ENCODE measurements at regions not wholly inside any gene's neighbourhood (a gene's known extent, or its start where the extent isn't known, plus 50 kb on each side); places are given as distances from the start of the nearest gene placed in this dataset.
"Not testable (repeated sequence)": the region's sequence is repeated elsewhere in the genome, so short reads cannot be mapped to it uniquely, and the experiment has no call there.

- DNase-seq (ENCODE audit: low read depth in 2 of 2) = no peak
Measured at GRCh38 chr10:25076506-25077177, 60.2 kb downstream of the THNSL1 start.

- no peak for DNase-seq (ENCODE audit: low read depth in 2 of 2)
Measured at GRCh38 chr10:25078658-25079431, 62.4 kb downstream of the THNSL1 start.

- peak; percentile 66 to 70 for DNase-seq (ENCODE audit: low read depth in 2 of 2)
Measured at GRCh38 chr10:25080880-25081581, 64.6 kb downstream of the THNSL1 start.

- DNase-seq (ENCODE audit: low read depth in 2 of 2) = no peak
Measured at GRCh38 chr10:25082276-25083204, 66.1 kb downstream of the THNSL1 start.

- no peak for DNase-seq (ENCODE audit: low read depth in 2 of 2)
Measured at GRCh38 chr10:25083546-25084111, 67.2 kb downstream of the THNSL1 start.

GRCh38 chr10:25084447-25084846 lies 68.0 kb downstream of the THNSL1 start:
- DNase-seq (ENCODE audit: low read depth in 2 of 2) = no peak

- DNase-seq (ENCODE audit: low read depth in 2 of 2) = no peak
Measured at GRCh38 chr10:25094590-25094989, 78.2 kb downstream of the THNSL1 start.

- DNase-seq (ENCODE audit: low read depth in 2 of 2) = no peak
Measured at GRCh38 chr10:25097669-25098411, 77.0 kb upstream of the GPR158 start.

- no peak for DNase-seq (ENCODE audit: low read depth in 2 of 2)
Measured at GRCh38 chr10:25100141-25100540, 74.7 kb upstream of the GPR158 start.

- DNase-seq (ENCODE audit: low read depth in 2 of 2) = no peak
Measured at GRCh38 chr10:25101461-25102146, 73.2 kb upstream of the GPR158 start.

- no peak for DNase-seq (ENCODE audit: low read depth in 2 of 2)
Measured at GRCh38 chr10:25102147-25102822, 72.5 kb upstream of the GPR158 start.

GRCh38 chr10:25103703-25104102 lies 71.1 kb upstream of the GPR158 start:
- no peak for DNase-seq (ENCODE audit: low read depth in 2 of 2)

- no peak for DNase-seq (ENCODE audit: low read depth in 2 of 2)
Measured at GRCh38 chr10:25104441-25104840, 70.4 kb upstream of the GPR158 start.

GRCh38 chr10:25105262-25105661 lies 69.5 kb upstream of the GPR158 start:
- no peak for DNase-seq (ENCODE audit: low read depth in 2 of 2)

GRCh38 chr10:25105743-25106260 lies 69.0 kb upstream of the GPR158 start:
- DNase-seq (ENCODE audit: low read depth in 2 of 2) = no peak

- no peak for DNase-seq (ENCODE audit: low read depth in 2 of 2)
Measured at GRCh38 chr10:25107756-25108155, 67.0 kb upstream of the GPR158 start.

- not testable (repeated sequence) for DNase-seq (ENCODE audit: low read depth in 2 of 2)
Measured at GRCh38 chr10:25109896-25110295, 64.9 kb upstream of the GPR158 start.

- no peak for DNase-seq (ENCODE audit: low read depth in 2 of 2)
Measured at GRCh38 chr10:25112016-25112415, 62.8 kb upstream of the GPR158 start.

Measured in fibroblast of skin of left quadriceps (primary cell).